ENCODE measurements at regions not wholly inside any gene's neighbourhood (a gene's known extent, or its start where the extent isn't known, plus 50 kb on each side); places are given as distances from the start of the nearest gene placed in this dataset.

DNA sequence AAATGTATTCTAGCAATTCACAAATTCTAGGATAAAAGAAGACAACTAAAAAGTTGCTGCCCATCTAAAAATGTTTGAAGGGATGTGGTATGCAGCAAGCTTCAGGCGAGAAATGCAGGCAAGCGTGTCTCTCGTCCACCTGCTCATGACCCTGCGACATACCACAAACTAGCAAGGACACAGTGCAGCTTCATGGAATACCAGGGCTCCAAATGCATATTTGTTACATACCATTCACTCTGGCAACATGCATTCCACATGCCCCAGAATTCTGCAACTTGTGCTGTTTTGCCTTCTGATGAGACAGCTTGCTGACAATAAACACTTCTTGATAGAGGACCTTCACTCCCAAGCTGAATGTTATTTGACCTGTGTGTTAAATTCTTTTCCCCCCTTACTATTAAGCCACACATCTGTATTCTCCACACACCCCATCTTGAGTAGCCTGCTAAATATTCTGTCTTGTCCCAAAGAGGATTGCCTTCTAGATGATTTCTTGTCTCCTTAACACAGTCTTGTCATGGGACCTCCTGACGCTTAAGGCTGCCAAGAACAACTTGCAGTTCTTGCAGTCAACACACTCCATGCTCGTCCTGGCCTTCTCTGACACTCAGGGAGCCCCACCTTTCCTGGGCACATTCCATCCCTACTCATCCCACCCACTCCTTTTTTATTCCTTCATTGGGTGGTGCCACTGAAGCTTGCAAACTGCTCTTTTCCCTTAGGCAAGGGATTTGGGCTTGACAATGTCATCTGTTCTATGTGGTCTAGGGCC, 340.5 kb downstream of the PIK3R1 start:
- DNase-seq (ENCODE audit: low read depth in 1 of 2, low spot score in 1 of 2): no peak

DNA sequence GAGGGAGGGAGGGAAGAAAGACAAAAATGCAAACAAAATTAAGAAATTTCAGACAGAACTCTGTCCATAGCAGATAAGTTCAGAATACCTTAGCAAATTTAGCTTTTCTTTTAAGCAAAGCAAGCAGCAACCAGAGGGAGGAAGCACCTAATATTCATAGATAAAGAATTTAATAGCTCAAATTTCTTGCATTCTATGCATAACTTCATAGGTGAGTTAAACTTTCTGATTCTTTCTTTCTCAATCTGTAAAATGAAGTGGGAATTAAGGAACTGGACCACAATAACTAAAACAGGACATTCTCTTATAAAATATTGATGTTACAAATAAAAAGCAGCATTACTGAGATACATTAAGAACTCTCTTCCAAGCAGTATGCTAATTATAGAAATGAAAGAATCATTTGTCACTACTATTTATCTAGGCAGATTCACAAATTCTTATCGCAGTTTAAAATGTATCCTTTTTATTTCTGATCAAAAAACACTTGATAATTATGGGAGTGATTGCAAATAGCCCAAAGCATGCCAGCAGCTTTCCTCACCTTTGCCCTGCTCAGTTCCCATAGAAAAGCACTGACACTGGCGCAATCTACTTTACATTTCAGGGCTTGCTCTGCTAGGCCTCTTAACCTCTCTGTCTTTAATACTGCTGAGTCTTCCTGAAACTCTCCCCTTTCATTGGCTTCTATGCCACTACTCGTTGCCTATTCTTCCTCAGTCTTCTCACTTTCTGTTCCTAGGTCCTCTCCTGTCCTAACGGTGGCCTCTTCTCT, 341.8 kb downstream of the PIK3R1 start:
- DNase-seq (ENCODE audit: low read depth in 1 of 2, low spot score in 1 of 2): no peak

DNA sequence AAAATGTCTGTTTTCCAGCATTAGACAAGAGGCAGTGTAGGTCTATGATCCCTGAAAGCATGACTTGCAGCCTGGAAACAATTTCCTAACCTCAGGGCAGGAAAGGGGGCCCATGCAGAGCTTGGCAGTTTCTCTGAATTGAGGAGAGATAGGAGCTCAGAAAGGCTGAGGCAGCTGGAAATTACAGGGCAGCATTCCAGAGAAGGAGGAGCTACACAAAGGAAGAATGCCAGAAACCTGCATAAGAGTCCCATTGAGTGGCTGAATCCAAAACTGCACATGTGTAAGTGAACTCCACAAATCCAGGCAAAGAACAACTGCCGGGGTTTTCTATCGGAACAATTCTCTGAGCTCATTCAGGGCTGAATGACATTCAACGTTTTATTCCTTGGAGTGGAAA, 346.8 kb downstream of the PIK3R1 start:
- DNase-seq (ENCODE audit: low read depth in 1 of 2, low spot score in 1 of 2): no peak

DNA sequence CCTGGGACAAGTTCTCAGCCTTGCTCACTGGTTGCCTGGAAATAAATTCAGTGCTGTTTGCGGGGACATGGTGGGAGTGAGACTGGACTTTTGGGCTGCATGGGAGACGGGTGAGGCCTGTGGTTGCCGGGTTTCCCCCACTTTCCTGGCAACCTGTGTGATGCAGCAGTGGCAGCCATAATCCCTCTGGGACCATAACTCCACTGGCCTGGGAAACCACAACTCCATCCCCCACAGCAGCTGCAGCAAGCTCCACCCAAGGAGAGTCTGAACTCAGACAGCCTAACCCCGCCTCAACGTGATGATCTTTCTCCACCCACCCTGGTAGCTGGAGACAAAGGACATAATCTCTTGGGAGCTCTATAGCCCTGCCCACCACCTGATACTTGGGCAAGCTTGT, 349.9 kb downstream of the PIK3R1 start:
- DNase-seq (ENCODE audit: low read depth in 1 of 2, low spot score in 1 of 2): no peak

DNA sequence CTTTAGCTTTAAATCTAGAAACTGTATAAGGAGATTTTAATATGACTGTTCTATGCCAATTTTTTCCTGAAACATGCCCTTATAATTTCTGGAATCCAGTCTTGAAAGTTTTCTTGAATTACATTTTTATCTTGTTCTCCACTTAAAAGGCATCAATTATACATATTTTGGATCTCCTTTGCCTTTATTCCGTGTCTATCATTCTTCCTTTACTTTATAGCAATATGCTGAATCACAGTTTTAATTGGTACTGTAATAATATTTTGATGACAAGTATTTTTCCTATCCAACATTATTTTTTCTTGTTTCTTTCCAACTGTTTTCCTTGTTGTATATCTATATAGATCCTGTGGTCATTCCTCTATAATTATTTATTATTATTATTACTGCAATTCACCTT, 361.2 kb downstream of the PIK3R1 start:
- DNase-seq (ENCODE audit: low read depth in 1 of 2, low spot score in 1 of 2): no peak

DNA sequence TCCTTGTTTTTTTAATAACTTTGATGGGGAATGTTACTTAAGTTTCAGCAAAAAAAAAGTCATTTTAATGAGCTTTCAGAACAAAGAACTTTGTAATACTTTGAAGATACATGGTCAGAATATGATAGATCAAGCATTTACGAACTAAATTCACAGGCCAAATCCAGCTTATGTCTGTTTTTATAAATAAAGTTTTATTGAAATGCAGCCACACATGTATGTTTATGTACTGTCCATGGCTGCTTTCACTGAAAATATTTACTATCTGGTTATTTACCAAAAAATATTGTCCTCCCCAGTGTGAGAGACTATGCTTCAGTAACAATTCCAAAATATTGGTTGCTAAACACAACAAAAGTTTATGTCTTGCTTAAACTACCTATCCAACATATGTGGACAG, 366.7 kb downstream of the PIK3R1 start:
- DNase-seq (ENCODE audit: low read depth in 1 of 2, low spot score in 1 of 2): no peak

DNA sequence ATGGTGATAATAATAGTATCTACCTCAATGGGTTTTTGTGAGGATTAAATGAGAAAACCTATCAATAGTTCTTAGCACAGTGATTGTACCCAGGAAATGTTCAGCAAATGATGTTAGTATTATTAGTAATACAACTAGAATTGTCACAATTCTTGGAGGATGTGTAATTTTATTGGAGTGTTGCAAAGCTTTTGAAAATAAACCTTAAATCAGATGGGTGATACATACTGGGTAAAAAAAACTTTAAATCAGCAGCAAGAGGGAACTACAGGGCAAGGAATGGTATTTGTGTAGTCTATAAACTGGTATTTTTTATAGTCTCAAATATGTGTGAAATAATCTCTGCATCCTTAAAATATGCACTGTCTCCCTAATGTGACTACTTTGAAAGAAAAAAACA, 371.6 kb downstream of the PIK3R1 start:
- no peak for DNase-seq (ENCODE audit: low read depth in 1 of 2, low spot score in 1 of 2)

DNA sequence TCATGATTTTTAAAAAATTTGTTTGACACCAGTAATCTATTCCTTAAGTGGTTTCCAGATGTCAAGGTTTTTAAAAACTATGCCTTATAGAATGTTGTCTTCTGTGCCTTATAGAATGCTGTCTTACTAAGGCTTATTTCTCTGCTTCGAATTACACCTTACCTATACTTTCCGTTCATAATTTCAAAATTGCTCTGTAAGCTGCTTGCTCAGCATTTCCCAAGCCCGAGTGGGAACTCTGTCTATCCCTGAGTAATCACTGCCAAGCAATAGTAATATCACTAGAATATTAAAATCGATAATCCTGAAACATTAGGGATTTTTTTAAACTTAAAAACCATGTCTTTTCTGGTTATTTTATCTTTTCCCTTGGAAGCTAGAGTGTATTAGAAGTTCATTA, 376.3 kb downstream of the PIK3R1 start:
- no peak for DNase-seq (ENCODE audit: low read depth in 1 of 2, low spot score in 1 of 2)

DNA sequence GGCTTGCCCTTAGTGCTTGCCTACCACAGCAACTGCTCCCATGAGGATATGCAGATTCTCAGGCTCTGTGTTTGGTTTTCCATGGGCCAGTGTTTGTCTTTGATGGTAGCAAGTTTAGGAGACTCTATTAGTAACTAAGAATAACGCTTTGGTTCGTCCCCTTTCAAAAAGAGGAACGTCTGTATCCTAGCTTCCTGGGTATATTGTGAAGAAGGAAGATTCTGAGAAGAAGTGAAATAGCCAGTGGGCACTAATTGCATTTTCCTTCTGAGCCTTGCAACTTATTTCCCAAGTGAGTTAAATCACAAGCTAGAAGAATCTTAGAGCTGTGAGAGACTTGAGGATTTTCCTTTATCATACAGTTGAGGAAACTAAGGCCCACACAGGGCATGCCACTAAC, 376.8 kb downstream of the PIK3R1 start:
- DNase-seq (ENCODE audit: low read depth in 1 of 2, low spot score in 1 of 2): no peak

DNA sequence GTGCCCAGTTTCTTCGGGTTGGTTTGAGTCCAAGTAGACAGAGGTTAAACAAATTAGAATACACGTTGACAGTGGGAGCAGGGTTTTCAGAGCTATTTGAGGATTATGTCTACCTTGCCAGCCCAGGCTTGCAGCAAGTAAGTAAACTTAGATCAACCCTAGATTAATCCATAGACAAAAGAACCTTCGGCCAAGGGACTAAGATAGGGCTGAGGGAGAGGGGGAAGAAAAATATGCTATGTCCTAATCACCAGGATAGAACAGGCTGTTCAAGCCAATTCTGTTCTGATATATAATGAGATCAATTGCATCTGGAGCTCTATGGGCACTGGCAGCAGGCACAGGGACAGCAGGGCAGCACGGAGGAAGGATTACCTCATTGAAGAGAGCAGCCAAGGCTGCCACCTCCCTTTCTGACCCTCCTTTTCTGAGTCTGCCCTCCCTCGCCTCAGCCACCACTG, 377.7 kb downstream of the PIK3R1 start:
- DNase-seq (ENCODE audit: low read depth in 1 of 2, low spot score in 1 of 2): no peak

DNA sequence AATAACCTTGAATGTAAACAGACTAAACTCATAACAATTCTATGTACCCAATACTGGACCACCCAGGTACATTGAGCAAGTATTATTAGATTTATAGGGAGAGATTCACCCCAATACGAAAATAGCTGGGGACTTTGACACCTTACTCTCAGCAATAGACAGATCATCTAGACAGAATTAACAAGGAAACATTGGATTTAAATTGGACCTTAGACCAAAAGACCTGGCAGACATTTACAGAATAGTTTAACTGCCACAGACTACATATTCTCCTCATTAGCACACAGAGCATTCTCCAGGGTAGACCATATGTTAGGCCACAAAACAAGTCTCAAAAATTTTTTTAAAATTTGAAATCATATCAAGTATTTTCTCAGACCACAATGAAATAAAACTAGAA, 397.4 kb downstream of the PIK3R1 start:
- no peak for DNase-seq (ENCODE audit: low read depth in 1 of 2, low spot score in 1 of 2)

DNA sequence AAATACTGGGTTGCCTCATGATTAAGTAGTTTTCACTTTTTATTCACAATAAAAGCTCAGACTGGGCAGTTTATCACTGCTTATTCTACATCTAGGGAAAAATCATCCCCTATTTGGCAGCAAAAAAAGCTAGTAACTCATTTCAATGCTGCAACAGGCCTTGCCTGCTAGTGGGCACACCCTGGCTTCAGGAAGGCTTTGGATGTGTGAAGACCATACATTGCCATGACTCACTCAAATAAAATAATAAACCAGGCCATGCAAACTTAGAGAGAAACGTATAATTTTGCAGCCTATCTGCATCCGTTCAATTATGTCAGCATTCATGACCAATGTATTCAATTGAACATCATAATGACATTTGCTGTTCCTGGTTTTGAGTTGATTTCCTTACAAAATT, 402.9 kb downstream of the PIK3R1 start:
- DNase-seq (ENCODE audit: low read depth in 1 of 2, low spot score in 1 of 2): no peak

DNA sequence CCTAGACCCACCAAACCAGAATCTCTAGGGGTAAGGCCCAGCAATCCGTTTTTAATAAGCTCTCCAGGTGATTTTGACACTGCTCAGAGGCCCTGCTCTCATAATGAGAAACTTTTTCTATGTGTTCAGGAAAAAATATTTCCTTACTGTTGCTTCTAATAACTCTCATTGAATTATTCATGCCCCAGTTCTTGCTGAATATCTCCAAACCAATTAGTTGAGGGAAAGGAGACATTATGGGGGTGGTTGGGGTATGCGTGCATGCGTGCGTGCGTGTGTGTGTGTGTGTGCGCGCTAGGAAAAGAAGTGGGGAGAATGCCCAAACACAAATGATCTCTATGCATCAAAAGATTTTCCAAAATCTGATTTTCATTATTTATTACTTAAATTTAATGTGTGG, 411.4 kb downstream of the PIK3R1 start:
- no peak for DNase-seq (ENCODE audit: low read depth in 1 of 2, low spot score in 1 of 2)

DNA sequence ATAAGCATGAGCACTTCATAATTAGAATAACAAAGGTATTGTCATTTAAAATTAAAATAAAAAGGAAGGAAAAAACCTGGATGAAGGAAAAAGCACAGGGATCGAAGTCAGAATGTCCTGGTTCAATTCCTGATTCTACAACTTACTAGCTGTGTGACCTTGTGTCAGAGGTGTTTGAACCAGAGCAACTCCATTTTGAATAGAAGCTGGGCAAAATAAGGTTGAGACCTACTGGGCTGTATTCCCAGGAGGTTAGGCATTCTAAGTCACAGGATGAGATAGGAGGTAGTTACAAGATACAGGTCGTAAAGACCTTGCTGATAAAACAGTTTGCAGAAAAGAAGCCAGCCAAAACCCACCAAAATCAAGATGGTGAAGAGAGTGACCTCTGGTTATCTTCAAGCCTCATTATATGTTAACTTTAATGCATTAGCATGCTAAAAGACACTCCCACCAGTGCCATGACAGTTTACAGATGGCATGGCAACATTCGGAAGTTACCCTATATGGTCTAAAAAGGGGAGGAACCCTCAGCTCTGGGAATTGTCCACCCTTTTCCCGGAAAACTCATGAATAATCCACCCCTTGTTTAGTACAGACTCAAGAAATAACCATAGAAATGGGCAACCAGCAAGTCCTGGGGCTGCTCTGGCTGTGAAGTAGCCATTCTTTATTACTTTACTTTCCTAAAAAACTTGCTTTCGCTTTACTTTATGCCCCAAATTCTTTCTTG, 412.7 kb downstream of the PIK3R1 start:
- no peak for DNase-seq (ENCODE audit: low read depth in 1 of 2, low spot score in 1 of 2)

DNA sequence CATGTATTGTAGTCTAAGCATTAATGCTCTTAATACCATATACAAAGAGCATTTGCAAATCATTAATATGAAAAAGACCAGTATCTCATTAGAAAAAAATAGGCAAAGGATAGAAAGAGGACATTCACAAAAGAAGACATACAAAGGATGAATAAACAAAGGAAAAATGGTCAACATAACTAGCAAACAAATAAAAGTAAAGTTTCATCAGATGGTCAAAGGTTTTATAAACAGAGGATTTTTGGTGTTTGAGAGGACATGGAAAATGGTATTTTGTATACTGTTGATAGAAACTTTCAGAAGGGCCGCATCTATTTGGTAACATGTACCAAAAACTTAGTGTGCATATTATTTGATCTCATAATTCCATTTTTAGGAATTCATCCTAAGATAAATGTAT, 414.8 kb downstream of the PIK3R1 start:
- DNase-seq (ENCODE audit: low read depth in 1 of 2, low spot score in 1 of 2): no peak

DNA sequence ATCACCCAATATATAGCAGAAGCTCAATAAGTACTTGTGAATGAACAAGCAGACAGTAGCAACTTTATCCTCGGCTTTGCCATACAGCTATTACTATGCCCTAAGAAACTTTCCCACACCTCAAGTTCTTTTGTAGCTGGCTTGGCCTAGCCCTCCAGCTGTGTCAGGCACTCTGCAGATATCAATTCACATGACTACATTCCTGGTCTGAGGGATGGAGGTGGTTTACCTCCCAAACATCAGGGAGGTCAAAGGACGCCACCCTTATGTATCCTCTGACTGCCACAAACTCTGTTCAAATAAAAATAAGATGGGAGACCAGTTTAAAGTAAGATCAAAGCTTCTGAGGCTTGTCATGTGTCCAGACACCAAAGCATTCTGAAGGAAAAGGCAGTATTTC, 416.3 kb downstream of the PIK3R1 start:
- no peak for DNase-seq (ENCODE audit: low read depth in 1 of 2, low spot score in 1 of 2)

DNA sequence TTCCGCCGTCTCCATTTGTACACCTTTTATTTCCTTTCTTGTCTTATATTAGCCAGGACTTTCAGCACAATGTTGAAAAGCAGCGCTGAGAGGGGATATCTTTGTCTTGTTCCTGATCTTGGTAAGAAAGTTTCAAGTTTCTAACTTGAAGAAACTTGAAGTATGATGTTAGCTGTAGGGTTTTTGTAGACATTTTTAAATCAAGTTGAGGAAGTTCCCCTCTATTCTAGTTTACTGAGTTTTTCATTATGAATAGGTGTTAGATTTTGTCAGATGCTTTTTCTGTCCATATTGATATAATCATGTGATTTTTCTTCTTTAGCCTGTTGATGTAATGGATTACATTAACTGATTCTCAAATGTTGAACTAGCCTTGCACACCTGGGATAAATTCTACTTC, 425.7 kb downstream of the PIK3R1 start:
- no peak for DNase-seq (ENCODE audit: low read depth in 1 of 2, low spot score in 1 of 2)

DNA sequence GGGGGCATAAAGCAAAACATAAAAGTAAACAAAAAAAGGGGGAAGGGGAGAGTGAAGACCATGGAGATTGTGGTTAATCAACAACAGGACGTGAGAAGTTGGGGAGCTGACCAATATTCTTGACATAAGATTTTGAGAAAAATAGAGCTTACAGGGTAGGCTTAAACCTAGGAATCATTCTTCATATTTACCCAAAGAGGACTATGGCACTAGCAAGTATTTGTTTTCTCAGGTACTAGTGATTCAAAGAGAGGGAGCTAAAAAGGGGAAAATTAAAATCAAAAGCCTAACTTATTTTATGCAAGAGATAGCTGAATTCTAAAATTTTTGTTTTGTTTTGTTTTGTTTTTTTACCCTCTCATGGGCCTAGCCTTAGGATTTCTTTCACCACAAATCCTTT, 427.5 kb downstream of the PIK3R1 start:
- no peak for DNase-seq (ENCODE audit: low read depth in 1 of 2, low spot score in 1 of 2)

DNA sequence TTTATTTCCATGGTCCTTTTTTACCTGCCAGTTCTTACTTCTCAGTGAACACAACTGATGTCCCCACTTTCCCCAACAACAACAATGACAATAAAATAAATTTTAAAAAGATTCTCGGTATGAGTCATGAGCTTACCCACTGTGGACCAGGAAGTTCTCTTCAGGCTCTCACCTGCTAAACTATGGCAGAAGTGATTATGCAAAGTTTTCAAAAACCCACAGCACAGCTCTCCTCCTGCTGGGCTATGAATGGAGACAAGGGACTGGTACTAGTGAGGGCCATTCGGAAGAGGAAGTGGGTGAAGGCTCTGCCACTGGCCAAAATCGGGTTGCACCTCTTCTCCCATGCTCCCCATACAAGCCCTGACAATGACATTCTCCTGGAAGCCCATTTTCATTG, 429.4 kb downstream of the PIK3R1 start:
- DNase-seq (ENCODE audit: low read depth in 1 of 2, low spot score in 1 of 2): no peak

DNA sequence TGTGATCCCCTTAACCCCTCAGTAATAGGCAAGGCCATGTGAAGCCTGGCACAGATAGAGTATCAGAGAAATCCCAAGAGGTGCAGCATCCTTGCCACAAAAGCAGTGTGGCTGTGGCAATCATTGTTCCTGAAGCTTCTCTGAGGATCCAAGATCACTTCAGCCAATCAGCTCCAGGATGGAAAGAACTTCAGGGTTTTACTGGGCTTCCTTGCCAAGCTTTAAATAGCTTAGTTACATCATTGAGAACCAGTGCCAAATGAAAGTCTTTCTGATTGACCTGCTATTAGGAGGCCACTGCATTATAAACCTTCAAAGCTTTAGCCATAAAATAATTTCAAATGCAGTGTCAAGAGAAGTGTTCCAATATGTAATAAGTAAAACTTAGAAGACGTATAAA, 430.6 kb downstream of the PIK3R1 start:
- DNase-seq (ENCODE audit: low read depth in 1 of 2, low spot score in 1 of 2): no peak

DNA sequence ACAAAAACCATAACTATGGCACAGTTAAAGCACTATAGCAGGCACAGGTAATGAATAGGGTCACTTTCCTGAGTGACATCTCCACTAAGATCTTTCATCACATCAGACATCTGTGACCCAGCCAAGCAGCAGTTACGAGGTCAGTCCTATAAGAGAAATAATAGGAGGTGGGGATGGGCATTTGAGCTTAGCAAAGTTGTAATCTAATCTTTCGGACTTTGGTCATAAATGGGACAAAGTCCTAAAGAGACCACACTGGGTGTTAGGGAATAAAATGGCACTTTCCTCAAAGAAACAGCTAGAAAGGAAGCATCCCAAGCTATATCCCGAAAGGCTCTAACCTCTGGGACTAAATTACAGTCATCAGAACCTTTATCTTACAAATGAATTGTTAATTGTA, 432.2 kb downstream of the PIK3R1 start:
- DNase-seq (ENCODE audit: low read depth in 1 of 2, low spot score in 1 of 2): no peak
